ENCODE measurements at regions not wholly inside any gene's neighbourhood (a gene's known extent, or its start where the extent isn't known, plus 50 kb on each side); places are given as distances from the start of the nearest gene placed in this dataset.
A peak's percentile ranks its signal among the peaks of the same experiment; 100 is the strongest.

DNA sequence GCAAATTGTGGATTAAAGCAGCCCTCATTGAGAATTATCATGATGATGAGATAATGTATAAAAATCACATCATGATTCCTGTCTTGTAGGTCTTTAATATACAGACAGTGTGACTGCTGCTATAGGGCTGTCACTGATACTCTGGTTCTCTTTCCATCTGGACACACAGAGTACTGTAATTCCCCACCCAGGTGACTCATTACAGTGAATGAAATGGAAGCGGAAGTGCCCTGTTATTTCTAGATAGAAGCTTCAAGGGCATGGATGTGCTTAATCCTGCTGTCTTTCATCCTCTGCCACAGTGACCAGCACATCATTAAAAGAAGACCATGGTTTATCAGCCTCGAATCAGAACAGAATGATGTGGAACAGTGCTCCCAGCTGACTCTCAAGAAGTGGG is 1234.0 kb downstream of the SORCS3 start:
- no peak for DNase-seq (ENCODE audit: low spot score)

DNA sequence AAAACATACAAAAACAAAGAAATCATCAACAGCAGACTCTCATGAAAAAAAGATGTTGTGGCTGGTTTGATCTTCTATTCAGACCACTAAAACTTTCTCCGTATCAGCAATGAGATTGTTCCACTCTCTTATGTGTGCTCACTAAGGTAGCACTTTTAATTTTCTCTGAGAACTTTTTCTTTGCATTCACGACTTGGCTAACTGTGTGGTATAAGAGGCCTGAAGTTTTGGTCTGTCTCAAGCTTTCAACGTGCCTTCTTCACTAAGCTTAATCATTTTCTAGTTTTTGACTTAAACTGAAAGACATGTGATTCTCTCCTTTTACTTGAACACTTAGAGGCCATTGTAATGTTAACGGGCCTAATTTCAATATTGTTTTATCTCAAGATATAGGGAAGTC is 1231.6 kb downstream of the SORCS3 start:
- no peak for DNase-seq (ENCODE audit: low spot score)

DNA sequence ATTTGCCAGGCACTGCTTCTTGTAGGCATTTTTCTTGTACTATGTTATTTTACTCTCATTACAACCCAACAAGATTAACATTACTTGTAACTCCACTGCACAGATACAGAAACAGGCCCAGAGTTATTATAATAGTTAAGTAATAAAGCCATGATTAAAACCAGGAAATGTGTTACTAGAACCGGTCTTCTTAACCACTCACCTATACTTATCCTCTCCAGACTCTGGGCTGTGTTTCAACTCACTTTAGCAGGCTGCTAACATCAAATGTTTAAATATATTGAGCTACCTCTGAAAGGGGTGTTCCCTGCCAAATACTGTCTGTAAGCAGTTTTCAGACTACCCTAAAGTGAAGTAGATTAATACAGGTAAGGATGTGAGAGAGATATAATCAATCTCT is 1227.8 kb downstream of the SORCS3 start:
- no peak for DNase-seq (ENCODE audit: low spot score)

DNA sequence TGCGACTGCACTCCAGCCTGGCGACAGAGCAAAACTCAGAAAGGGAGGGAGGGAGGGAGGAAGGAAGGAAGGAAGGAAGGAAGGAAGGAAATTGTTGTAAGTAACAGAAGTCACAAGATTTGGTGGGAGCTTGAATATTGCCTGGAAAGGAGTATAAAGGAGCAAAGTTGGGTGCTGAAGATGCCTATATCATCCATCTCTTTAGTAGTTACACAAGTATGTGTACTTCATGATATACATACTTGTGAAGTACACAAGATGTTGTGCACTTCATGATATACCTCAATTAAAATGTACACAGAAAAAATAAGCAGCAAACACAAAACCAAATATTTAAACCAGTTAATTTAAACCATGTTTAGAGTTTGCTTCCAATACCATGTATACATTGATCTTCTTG is 1223.8 kb downstream of the SORCS3 start:
- no peak for DNase-seq (ENCODE audit: low spot score)

DNA sequence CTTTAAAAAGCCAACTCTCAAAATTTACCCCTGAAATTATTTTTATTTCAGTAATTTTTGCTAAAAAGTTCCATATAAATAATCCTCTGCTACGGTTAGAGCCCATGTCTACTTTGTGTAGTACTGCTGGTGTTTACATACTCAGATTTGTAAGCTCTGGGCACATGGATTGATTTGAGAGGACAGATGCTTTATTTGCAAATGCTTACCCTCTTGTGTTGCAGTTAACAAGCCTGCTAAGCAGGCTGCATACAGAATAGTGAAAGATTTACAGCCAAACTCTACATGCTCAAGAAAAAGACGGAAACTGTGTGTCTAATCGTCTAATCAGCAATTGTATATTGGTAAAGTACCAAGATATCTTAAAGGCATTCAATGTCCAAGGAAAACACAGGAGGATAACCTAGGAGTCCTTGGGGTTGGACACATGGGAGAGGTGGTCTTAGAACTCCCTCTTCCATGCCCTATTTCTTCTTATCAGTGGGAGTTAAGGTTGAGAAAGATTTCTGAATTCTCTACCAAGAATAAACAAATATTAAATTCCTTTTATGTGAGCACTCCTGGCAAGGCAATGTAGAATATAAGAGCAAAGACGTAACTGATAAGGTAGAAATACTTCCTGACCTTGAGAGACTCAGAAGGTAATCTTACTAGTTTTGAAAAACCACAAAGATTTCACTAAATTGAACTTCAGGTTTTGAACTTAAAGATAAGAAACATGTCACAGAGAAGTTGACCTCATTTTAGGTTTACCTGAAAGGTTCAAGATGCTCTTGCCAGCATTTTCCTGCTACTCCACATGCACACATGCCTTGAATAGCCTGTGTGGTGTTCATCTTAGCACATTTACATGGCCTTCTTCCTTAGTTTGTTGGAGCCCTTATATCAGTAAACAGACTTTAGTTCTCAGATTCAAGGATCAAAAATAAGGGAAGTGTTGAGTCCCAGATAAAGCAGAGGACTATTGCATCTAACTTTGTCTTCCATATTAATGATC is 1216.5 kb downstream of the SORCS3 start:
- no peak for DNase-seq (ENCODE audit: low spot score)

DNA sequence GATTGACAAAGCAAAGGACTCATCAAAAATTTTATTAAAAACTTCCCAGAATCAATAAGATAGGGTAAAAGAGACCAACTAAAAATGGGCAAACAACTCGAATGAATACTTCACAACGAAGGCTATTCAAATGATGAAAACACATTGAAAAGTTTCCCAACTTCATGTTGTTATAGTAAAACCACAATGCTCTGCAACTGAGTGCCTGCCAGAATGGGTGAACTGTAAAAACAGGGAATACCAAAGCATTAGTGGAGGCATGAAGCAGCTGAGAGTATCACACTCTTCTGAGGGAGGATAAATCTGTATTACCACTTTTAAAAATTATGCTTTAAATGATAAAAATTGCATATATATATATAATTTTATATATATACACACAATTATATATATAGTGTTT is 1214.7 kb downstream of the SORCS3 start:
- no peak for DNase-seq (ENCODE audit: low spot score)

DNA sequence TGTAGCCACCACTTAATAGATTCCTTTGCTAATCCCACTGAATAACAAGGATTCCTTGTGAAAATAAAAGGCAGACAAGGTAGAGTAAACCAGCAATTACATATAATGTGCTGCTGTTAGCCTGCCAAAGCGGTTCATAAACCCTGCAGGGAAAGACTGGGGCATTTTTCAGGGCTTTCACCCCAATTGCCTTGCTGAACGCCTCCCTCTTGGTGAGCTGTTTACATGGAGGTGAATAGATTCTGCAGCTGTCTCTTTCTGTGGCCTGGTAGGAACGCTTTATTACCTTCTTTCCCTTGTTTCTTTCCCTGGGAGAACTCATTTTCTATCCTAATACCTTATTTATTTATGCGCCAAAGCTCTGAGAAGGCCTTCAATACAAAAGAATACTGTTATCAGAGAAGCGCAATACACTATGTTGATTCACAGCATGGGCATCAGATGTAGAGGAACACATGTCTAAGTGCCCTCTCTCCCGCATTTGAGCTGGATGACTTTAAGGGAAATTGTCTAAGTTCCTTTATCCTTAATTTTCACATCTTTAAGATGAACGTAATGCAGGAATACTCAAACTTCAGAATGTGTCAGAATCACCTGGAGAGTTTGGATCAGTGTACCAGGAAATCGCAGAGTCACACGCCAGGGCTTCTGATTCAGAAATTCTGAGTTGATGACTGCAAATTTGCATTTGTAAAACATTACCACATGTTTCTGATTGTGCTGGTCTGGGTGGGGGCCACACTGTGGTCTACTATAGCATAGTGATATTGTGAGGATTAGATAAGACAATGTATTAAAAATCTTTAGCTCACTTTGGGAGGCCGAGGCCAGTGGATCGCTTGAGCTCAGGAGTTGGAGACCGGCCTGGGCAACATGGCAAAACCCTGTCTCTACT is 1203.8 kb downstream of the SORCS3 start:
- peak; percentile 20 for DNase-seq (ENCODE audit: low spot score)

DNA sequence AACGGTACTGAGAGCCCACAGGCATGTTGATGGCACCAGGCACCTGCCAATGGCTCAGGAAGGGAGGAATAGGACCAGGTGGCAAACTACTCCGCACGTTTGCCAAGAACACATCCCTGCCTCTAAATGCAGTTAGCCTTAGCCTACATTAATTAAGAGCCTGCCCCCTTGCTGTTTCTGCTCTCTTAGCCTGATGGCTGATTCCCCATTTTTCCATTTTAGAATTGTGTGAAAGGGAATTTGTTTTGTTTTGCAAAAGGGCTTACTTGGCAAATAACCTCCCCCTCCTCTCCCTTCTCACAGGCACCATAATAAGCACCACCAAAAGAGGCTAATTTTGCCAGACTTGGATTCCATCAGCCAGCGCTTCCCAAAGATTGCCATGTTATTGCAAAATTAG is 1203.2 kb downstream of the SORCS3 start:
- no peak for DNase-seq (ENCODE audit: low spot score)

DNA sequence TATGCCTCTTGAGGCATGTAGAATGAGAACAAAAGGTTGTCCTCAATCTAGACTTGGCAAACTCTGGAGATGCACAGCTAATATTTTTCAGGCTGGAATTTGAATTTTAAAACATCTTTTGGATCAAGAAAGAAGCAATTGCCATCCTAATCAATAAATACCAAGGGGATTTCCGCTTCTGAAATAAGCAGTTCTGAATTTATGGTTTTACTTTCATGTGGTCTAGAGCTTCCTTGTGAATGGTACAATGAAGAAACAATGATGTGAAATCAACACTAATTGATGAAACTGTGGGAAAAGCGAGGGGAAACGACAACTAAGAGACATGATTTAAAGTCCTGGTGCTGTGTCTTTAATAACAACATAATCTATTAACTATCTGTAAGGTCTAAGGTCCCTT is 1202.7 kb downstream of the SORCS3 start:
- no peak for DNase-seq (ENCODE audit: low spot score)

DNA sequence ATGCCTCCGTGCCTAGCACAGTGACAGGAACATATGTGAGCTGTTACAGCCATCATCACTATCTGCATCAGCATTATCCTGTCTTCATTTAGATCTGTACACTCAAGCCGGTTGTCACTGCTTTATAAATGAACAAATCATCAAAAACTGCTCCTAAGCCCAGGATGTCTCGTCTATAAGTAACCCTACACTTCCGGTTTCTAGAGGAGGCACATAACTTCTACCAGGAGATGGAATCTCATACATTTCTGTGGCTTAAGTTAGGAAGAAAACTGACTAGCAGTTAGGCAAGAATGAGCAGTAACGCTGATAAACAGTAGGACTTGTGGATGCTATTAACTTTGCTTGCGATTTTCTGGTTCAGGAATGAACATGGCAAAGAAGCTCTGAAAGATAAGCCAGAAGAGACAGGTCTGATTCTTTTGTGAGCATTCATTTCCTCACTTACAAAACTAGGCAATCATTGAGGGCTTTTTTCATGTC is 1199.2 kb downstream of the SORCS3 start:
- no peak for DNase-seq (ENCODE audit: low spot score)

DNA sequence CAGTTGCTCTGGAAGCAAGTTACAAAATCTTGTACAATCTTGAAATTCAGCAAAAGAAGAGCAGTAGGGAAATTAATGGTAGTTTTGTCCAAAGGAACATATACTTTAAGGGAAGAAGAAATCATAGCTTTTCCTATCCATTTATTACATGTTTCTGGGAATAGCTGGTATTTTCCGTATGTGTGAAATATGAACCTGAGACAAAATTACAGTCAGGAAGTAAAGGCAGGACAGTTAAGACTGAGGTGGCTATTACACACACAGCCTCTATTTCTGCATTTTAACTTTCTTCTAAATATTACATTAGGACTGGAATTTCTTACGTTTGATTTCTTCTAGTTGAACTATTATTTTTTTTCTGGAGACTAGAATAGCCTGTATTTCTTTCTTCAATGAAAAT is 1197.3 kb downstream of the SORCS3 start:
- DNase-seq (ENCODE audit: low spot score), result no peak

DNA sequence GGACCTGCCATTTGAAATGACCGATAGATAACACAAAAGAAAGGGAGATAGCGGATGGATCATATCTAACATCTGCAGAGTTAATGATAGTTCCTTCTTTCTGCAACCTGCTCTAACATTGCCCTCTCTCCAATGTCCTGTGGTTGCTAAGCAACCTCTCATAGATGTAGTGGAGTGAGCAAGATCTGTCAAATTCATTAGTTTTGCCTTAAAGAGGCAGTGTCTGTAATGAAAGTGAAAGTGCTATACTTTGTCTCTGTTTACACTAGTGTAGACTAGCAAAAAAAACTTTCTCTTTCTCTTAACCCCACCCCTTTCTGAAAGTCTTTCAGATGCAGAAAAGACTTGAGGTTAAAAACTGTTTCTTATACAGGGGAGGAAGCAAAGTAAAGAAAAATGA is 1196.9 kb downstream of the SORCS3 start:
- DNase-seq (ENCODE audit: low spot score), result peak; percentile 60

DNA sequence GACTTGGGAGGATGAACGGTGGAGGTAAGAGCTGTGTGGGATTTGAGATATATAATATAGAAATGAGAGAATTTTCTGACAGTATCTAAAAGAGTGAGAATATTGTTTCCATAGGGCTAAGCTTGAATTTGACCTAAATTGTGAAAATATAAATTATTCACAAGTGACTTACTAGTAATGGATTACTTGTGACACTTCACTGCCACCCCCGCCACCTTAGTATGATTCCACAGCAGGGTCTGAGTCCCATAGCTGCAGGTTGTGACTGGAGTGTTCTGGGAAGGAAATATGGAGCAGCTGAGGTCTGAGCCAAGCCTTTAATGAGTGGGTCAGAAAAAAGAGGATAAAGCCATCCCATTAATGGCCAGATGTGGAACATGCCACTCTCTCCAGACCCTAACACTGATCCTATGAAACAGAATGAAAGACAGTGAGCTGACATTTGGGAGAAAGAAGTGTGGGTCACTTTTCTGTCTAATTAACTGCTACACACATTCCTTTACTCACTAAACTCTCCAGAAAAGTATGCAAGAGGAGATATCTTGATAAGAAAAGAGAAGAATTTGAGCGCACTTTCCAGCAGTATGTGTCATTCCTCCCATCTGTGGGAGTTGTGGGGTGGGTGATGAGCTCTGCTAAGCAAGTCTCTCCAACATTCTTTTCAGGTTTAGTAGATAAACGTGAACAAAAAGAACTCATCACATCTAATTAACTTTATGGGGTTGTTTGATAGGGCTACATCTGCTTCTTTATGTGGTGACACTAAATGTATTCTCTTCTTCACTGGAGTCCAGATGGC is 1193.4 kb downstream of the SORCS3 start:
- DNase-seq (ENCODE audit: low spot score), result no peak

DNA sequence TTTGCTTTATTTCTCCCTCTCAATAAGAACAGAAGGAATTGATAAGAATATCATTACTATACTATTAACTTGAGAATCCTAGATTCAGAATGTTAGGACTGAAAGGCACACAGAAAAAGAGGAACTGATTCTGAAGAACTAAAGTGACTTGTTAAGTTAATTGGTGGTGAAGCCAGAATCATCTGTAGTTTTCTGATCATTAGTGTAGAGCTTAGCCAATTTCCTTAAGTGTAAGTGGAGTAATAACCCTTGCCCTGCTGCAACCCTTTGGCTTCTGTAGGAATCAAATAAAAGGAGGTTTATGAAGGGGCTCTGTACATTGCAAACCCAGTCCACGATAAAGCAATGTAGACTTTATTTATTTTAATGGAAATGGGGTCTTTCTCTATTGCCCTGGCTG is 1186.0 kb downstream of the SORCS3 start:
- no peak for DNase-seq (ENCODE audit: low spot score)

DNA sequence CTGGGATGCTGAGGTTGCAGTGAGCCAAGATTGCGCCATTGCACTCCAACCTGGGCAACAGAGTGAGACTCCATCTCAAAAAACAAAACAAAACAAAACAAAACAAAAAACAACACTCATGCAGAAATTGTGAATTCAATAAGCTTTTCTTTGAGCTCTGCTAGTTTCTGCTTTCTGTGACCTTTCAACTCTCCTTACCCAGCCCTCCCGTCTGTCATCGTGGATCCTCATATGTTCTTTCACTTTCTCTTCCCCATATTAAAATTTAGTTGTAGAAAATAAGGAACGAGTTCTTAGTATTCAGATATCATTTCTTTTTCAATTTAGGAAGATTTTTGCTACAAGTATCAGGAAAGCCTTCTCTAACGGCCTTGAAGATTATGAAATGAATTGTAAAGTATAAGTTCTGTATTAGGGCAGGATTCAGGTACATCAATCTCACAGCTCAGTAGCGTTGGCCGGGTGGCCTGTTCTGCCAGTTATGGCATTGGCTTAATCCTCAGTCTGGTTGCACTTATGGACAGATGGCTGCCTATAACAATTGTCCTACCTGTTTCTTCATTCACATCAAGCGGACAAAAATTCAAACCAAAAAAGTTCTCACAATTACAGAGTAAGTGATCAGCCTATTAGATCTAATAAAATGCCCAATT is 1167.0 kb downstream of the SORCS3 start:
- no peak for DNase-seq (ENCODE audit: low spot score)

DNA sequence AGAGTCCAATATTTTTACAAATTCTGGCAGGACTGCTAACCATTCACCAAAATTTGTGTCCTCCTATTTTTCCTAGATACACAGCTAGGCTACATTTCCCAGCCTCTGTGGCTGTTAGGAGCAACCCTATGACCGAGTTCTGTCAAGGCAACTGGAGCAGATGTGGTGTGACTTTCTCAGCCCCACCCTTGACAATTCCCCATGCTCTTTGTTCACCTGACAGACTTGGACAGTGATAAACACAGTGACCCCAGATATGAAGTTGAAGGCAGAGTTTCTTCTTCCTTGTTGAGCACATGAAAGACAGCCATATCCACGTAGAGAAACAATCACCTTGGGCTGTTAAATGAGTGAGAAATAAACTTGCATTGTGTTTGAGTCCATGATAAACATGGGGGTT is 1162.1 kb downstream of the SORCS3 start:
- no peak for DNase-seq (ENCODE audit: low spot score)

DNA sequence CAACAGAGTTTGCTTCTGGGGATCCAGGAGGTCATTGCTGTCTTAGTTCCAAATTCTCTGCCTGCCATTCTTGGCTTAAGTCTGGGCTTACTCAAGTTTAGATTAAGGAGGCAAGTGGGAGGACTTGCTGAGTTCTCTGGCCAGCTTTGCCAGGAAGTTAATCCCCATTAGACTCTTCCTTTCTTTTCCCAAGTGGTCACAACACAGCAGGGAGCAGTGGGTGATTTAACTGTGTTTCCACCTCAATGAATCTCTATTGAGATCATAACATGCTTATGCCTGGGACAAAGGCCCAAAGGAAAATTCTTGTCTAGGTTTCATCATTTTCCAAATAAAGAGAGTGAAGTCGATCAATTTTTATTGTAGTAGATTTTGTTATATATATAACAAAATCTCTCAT is 1159.6 kb downstream of the SORCS3 start:
- DNase-seq (ENCODE audit: low spot score), result no peak

DNA sequence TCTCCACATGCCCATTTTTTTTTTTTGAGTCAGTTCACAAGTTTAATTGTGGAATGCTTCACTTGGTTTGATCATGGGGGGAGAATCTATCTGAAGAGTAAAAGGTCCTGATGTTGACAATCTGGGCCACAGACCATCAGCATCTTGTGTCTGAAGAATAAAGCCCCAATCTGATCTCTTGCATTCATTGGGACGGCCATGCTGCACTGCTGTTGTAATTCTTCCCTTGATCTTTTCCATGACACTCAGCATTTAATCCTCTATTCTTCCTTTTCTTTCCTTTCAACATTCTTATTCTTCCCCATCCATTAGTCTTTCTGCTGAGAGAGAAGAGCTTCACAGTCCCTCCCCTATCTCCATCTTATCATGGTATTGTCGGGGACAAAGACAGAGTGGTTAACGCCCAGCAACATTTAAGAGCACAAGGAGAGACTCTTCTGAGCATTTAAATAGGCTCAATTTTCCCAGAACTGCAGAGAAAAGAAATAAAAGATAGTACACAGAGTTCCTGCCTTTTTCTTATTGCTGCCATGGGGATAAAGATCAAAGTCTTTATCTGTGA is 1157.3 kb downstream of the SORCS3 start:
- DNase-seq (ENCODE audit: low spot score), result no peak

DNA sequence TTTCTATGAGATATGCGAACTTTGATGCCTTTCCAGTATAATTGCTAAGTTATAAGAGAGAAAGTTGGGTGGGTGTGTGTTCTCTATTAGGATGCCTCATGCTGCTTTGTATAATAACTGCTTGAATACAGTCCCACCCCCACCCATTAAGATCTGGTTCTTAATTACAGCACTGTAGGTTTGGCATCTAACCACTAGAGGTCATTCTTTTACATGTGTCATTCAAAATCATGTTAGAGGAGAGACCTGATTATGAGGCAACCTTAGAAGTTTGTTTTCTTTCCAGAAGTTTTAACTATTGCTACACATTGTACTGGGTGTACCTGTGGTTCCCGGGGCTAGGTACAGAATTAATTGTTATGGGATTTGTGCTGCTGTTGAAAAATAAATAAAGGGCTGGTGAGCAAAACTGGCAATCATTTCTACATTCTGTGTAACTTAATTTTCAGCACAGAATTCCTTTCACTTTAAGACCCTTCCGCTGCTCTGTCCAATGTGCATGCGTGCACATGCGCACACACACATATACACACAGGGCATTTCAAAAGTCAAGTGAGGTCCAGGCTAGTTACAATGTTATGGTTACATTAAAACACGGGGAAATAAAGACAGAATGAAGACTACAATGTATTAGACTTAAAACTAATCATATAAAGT is 1156.3 kb downstream of the SORCS3 start:
- DNase-seq (ENCODE audit: low spot score), result peak; percentile 66

DNA sequence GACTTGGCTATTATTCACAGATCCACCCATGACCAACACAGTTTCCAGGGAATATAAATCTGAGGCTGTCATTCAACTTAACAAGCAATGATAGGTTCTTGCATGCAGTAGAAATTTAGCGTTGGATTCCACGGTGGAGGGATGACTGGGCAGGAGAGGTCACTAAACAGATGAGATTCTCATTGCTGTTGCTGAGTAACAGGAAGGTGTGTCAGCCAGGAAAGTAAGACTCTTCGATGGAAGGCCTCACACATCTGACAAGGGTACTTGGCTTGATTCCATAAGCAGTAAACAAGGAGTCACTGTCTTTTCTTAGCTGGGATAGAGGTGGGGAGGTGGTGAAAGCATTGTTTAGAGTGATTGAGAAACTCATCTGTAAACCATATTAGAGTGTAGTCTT is 1152.0 kb downstream of the SORCS3 start:
- DNase-seq (ENCODE audit: low spot score), result peak; percentile 93

DNA sequence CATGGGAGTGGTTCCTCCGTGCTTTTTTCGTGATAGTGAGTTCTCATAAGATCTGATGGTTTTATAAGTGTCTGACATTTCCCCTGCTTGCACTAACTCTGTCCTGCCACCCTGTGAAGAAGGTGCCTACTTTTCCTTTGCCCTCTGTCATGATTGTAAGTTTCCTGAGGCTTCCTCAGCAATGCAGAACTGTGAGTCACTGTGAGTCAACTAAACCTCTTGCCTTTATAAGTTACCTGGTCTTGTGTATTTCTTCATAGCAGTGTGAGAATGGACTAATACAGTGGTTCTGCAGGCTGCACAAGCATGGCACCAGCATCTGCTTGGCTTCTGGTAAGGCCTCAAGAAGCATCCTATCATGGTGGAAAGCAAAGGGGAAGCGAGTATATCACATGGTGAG is 1144.6 kb downstream of the SORCS3 start:
- peak; percentile 82 for DNase-seq (ENCODE audit: low spot score)
